HG03159 (cell line): ENCODE measurements at regions not wholly inside any gene's neighbourhood (a gene's known extent, or its start where the extent isn't known, plus 50 kb on each side); places are given as distances from the start of the nearest gene placed in this dataset.
"Not testable (repeated sequence)": the region's sequence is repeated elsewhere in the genome, so short reads cannot be mapped to it uniquely, and the experiment has no call there.

ENCODE experiments used
- ATAC-seq: cut with Tn5 transposase; IDR thresholded peaks from one replicate; pipeline ENCODE4 v1.9.1; 2021; ENCODE audit warnings: mild to moderate bottlenecking, moderate library complexity; ENCODE audit not compliant: unreplicated experiment

DNA sequence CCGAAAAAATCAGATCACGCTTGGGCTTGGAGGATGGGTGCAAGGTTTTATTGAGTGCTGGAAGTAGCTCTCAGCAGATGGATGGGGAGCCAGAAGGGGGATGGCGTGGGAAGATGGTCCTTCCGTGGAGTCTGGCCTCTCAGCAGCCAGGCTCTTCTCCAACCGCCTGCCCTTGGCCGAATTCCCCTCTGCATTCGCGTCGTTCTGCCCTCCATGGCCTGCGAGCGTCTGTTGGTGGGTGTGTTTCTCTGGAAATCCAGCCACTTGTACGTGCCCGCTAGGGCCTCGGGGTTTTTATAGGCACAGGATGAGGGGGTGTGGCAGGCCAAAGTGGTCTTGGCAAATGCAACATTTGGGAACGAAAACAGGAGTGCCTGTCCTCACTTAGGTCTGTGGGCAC is 815.2 kb downstream of the TSN start:
- ATAC-seq: no peak

DNA sequence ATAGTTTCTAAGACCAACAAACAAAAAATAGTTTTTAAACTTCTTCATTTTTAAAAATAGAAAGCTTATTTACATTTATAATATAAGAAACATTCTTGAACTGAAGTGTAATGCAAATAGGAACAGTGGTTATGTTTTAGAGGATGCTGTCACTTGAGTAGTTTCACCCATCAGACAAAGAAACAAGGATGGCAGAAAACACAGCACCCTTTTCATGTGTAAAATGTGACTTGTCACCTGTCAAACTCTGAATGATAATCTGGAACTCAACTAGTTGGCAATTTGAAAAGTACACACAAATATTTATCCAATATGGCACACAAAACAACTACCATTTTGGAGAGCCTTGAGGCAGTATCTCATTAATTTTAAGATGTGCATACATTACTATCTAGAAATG is 816.0 kb downstream of the TSN start:
- ATAC-seq: not testable (repeated sequence)

DNA sequence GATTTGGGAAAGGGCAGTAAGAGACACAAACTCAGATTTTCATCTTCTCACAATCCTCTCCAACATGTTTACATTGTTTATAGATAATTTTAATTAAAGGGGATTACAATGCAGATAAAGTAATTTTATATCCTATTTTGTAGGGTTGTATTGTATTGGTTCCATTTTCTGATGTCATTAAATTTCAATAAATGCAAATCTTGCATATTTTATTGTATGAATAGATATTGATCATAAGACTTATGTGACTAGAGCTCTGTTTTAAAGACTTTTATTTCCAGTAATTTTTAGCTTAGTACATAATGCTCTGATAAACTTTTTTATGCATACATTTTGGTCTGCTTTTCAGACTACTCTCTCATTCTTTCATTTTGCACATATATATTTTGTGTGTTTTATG is 819.6 kb downstream of the TSN start:
- no peak for ATAC-seq

DNA sequence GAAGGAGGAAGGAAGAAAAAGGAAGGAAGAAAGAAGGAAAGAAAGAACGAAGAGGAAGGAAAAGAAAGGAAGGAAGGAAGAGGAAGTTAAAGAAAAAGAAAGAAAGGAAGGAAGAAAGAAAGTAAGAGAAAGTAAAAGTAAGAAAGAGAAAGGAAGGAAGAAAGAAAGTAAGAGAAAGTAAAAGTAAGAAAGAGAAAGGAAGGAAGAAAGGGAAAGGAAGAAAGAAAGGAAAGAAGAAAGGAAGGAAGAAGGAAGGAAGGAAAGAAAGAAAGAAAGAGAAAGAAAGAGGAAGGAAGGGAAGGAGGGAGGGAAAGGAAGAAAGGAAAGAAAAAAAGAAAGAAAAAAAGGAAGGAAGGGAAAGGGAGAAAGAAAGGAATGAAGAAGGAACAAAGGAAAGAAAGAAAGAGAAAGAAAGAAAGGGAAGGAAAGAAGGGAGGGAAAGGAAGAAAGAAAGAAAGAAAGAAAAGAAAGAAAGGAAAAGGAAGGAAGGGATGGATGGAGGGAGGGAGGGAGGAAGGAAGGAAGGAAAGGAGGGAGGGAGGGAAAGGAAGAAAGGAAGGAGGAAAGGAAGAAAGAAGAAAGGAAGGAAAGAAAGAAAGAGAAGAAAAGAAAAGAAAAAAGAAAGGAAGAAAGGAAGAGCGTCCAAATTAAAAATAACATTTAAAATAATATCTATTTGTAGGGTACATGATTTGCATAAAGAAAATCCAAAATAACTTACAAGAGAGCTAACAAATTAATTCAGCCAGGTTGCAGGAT is 827.9 kb downstream of the TSN start:
- ATAC-seq: no peak

DNA sequence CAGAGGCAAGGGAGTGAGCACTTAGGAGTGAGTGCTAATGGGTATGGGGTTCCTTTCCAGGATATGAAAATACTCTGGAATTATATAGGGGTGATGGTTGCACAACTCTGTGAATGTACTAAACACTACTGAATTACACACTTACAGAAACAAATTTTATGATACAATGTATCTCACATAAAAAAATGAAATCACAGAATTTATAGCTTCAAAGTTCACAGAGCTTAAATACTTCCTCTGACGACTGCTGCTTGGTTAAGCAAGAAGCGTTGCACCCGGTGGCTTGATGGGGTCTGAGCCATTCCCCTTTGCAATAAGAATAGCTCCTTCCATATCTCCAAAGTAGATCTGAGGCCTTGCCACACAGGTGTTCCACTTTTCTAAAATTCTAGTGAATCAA is 835.1 kb downstream of the TSN start:
- ATAC-seq: no peak

DNA sequence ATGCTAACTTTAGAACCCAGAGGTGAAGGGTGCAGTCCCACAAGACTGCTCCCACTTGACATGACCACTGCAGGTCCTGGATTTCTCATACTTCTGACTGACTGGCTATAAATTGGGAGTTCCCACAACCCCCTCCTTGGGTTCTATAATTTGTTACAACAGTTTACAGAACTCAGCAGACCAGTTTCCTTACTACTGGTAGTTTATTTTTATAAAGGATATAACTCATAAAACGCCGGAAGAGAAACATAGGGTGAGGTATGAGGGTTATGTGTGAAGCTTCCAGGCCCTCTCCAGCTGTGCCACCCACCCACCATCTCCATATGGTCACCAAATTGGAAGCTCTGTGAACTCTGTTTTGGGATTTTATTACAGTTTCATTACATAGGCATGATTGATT is 839.6 kb downstream of the TSN start:
- ATAC-seq: no peak

DNA sequence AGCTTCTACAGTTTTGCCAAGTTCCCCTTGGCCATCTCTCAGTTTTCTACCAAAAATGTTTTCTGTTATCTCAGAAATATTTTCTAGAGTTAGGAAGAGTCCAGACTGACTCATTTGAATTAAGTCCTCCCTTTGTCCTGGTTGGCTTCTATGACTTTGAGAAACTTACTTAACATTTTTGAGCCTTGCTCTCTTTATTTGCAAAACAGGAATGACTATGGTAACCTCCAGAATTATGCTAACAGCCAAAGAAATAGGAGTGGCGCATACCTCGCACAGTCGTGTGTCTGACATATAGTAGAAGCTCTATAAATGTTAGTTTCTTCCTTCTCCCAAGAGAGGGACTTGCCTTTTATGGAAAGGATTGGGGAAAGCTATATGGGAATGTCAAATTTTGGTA is 841.1 kb downstream of the TSN start:
- no peak for ATAC-seq

DNA sequence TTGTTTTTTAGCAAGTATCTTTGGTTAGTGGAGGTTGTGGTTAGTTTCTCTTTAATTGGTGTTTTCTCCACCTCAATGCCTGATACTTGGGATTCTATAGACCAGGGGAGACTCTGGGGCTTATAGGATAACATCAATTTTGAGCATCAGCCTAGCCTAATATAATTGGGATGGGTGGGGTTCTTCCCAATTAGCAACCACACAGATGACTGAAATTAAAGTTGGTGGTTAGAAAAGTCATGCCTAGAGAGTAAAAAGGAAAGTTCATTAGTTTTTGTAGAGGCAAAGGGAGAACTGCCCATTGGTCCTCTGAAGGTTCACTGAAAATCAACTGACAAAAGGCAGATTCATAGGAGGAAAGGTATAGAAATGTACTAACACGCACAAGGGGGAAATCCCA is 843.3 kb downstream of the TSN start:
- ATAC-seq: no peak

DNA sequence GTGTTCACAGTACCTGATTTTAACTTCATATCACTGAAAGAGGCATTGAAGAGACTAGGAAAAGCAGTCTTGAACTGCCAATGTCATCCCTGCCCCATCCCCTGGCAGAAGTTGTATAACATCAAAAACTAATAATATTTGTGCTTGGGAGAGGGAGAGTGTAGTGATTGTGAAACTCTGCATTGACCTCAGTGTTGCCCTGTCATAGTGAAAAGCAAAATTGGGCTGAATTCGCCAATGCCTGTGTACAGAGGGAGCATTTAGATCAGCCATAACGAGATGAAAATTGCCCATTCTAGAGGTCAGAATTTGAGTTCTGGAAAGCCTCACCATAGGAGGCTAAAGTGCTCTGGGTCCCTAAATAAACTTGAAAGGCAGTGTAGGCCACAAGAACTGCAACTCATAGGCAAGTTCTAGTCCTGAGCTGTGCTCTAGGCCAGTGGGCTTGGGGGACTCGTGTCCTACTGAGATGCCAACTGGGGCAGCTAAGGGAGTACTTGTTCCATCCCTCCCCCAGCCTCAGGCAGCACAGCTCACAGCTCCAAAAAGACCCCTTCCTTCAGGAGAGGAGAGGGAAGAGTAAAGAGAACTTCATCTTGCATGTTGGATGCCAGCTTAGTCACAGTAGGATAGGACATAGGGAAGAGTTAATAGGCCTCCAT is 855.6 kb downstream of the TSN start:
- ATAC-seq: no peak

DNA sequence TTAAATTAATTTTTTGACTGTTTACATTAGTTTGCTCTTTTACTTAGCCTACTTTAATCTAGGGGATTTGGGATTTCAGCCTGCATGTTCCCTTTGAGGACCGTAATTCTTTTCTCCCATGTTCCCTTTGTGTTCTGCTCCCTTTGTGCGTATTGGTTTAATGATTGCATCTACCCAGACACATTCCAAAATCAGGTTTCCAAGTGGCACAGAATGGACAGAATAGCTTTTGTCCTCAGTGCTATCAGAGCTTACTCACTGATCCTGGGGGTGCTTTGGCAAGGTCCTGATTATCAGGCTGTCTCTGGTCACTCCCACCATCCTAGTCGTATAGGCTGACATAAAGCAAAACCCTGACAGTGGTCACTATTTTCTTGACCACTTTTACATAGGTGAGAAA is 867.5 kb downstream of the TSN start:
- no peak for ATAC-seq

DNA sequence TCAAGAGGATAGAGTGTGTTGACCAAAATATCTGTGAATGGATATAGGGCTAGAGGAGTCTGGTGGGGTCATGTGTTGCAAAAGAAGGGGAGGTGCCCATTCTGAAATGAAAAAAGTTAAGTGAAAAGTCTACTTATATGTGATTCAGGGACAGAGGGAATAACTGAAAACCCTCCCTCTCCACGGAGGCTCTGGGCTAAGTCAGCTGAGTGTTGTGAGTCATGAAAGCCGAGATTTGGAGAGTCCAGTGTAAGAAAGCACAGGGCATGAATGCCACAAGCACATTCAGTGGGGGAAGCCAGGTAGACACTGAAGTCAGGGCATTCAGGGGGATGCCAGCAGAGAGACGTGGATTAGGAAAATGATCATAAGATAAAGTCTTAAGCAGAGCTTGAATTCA is 871.9 kb downstream of the TSN start:
- ATAC-seq: no peak

DNA sequence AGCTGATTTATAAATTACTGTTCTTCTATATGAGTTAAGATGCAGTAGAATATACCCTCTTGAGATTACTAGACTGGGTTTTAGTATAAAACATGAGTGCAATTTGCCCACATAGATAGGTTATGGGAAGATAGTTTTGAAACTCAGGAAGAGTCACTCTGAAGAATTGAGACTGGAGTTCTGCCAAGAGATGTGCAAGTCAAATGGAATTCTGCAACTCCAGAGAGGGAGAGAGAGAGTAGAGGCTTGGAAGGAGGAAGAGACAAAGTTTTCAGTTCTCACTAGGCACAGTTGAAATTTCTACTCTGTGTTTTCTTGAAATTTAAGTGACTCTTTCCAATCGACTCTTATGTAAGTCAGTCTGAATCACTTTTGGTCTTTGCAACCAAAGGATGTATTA is 878.8 kb downstream of the TSN start:
- no peak for ATAC-seq

DNA sequence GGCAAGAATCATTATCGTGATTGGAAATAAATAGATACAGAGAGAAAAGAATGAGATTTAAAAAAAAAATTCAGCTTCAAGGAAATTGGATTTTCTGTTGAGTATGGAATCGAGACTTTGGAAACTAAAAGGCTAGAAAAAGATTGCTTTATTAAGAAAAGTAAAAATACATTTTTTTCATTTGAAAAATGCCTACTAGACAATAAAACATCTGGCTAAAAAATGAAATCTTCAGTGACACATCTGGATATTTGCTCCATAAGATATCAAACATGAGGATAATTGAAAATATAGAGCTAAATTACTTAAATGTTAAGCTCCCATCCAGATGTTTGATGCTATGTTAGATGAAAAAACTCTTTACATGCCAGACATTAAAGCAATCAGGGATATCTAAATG is 879.5 kb downstream of the TSN start:
- ATAC-seq: no peak

DNA sequence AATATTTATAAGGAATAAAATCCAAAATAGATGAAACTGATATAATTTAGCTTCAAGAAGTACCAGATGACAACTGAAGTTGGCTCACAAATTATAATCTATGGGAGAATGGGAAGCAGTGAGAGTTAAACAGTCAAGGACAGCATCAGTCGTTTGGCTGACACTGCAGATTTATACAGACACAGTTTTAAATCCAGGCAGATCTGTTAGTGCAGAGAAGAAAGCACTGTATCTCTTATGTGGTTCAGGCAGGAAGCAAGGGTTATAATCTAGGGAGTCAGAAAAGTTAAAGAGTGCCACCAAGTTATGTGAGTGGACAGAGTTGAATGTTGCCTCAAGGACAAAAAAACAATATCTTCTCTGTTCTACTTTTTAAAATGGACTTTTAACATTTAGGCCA is 880.2 kb downstream of the TSN start:
- no peak for ATAC-seq

DNA sequence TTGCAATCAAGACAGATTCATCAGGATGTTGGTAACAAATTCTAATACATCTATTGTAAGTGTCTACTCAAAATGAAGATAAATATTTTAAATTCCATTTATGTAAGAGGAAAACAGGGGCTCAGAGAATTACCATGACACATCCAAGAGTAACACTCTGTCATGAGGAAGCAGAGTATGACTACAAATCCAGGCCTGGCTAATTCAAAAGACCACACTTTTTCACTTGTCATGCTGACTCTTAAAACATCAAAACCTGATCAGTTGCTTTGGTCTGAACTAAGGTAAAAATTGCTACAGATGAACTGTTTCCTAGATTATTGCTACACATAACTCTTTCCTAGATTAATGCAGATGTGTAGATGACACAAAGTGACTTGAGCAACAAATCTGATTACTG is 880.6 kb downstream of the TSN start:
- ATAC-seq: no peak

DNA sequence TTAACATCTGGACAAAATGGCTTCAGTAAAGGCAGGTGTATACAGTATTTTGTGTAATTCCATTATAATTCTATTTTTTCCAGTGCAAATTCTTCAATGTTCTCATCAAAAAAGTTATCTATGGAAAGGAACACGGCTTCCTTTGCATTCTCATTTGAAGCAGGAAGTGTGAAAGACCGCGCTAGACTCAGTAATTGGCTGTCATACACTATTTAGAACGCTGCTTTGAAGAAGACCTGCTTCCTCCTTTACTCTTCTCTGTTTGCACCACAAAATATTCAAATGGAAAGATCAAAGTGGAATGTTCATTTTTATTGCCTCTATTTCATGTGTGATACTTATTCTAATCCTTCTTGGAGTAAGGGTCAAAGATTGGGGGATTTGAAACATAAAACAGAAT is 883.7 kb downstream of the TSN start:
- no peak for ATAC-seq

DNA sequence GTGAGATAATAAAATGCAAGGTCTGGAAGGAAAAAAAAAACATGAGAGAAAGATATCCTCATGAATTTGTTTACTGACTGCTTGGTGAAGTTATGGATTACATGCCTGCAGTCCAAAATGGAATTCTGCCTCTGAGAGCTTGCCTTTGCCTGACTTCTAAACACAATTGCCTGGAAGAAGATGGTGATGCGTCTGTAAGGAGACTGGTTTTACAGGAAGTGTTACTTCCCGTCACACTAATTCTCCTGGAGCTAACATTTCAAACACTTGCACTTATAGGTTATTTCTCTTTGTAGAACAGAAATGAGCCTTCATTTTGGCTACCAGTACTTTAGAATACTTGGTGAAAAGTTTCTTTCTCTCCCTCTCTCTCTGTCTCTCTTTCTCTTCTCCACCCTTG is 884.3 kb downstream of the TSN start:
- no peak for ATAC-seq

DNA sequence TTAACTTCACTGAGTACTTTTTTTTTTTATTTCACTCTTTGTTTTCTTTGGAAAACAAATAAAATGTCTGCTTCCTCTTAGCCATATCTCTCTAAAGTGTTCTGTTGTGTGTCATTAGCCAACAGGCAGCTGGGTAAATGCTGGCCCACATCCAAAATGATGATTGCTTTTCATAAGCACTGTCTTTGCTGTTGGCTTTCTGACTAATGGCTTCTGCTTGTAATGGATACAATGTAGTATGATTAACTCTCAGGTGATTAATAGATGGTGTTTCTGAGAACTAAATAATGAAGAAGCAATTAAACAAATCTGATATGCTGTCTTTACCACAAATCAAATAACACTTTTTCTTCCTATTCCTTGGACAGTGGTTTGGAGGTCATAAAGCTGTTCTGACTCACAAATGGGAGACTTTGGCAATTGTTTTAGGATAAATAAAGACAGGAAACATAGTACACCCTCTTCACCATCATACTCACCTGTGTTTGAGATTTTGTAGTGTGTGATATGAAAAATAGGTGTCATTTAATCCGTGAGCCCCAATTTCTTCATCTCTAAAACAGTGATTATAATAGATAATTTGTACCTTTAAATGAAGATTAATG is 888.4 kb downstream of the TSN start:
- no peak for ATAC-seq

DNA sequence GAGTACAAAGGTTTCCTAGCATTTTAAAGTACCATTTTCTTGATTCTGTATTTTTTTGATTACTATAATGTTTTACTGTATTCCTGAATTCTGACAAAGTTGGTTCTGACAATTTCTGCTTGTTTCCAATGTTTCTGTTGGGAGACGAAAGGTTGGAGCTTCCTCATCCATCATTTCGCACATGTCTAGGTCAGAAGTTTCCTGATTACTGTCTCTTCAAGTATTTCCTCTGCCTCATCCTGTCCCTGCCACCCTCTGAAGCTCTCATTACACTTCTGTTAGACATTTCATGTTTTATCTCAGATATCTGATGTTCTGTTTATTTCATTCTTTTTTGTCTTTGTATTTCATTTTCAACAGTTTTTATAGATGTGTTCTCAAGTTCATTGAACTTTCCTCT is 895.8 kb downstream of the TSN start:
- no peak for ATAC-seq

DNA sequence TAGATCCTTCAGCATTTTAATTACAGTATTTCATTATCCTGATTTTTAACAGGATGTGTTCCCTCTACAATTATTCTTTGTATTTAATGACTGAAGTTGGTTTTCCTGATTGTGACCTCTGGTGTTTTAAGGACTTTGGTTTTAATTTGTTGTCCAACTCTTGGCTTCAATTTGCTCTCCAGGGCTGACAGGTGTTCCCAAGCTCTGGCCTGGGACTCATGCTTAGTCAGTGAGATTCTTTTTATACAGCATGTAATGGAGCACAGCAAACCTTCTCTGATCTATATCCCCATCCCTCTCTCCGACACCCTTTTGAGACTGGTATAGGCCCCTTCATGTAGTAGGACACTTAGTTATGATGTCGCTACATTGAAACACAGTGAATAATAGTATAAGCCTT is 896.3 kb downstream of the TSN start:
- no peak for ATAC-seq

DNA sequence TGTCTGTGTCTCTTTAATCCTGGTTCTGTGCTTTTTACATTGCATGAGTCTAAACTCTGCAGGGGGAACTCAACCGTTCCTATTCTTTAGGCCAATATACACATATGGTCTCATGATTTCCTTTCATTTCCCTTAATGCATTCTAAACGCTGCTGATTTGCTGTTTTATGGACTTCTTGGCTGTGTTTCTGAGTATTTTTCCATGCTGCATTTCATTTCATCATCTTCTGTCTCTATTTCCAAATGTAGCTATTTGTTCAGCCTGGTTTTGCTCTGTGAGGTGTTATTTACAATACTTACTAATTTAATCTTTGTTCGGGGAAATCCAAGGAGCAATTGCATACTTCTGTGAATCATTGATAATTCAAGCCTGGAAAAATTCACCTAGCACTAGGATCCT is 897.2 kb downstream of the TSN start:
- no peak for ATAC-seq

DNA sequence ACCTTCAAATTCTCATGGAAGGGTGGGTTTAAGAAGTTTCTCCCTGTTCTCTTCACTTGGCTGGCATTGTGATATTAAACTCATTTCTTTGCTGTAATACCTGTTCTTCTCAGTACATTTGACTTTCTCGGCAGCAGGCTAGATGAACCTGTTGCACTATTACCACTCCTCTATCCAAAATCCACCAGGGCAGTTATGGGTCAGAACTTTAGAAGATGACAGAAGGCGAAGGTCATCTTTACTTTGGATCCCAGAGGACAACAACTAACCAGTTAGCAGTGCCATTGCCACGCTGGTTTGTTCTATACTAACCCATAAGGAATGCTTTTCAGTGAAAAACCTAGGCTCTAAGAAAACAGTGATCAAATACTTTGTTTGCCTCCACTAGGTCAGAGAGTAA is 901.0 kb downstream of the TSN start:
- no peak for ATAC-seq
